Stimulated activated CD4-positive, alpha-beta T cell treated with anti-CD3 and anti-CD28 coated beads, Interleukin-1b, Interleukin-23, amount 100 ng/mL, for 24 hours (primary cell): ENCODE measurements at regions not wholly inside any gene's neighbourhood (a gene's known extent, or its start where the extent isn't known, plus 50 kb on each side); places are given as distances from the start of the nearest gene placed in this dataset.
"Not testable (repeated sequence)": the region's sequence is repeated elsewhere in the genome, so short reads cannot be mapped to it uniquely, and the experiment has no call there.

Experiments
- DNase-seq, 4 experiments: peaks; one replicate each; pipeline ENCODE4 v3.0.0-alpha.2; 2020; ENCODE audit warnings: low read depth in 4 of 4, low spot score in 1 of 4

DNA sequence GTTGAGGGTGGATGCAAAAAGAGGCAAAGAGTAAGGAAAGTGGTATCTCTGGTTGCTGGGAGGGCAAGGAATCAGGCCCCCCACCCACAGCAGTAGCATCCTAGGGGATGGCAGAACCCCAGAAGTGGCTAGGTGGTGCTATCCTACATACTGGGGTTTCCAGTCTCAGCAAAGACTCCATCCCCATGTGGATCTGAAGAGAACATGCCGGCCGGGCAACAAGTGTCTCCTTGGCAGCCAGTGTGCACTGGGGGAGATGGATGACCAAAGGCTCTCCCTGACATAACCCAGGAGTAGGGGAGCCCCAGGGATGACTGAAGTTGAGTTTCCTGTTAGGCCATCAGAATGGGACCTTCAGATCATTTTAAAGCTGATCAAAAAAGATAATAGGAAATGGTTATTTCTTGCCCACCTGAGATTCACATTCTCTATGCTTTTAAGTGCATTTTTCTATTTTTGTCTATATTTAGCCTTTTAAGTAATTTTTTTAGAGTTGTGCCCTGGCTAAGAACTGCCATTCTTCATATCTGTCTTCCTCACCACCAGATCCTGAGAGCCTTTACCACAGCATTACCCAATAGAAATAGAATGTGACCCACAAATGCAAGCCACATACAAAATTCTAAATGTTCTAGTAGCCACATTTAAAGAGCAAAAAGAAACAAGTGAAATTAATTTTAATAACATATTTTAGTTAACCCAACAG lies 78.7 kb upstream of the SMIM23 start:
- DNase-seq: no peak

DNA sequence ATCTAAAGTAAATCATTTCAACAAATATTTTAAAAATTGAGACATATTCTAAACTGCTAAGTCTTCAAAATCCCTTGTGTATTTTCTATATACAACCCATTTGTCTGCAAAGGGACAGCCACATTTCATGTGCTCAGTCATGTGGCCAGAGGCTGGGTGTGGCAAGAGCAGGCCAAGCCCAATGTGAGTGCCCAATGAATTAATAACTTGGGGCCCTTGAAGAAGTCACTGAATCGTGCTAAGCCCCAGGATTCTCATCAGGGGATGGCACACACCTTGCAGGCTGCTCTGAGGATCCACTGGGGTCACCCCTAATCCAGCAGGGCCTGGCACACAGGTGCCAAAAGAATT lies 78.2 kb upstream of the SMIM23 start:
- no peak for DNase-seq

DNA sequence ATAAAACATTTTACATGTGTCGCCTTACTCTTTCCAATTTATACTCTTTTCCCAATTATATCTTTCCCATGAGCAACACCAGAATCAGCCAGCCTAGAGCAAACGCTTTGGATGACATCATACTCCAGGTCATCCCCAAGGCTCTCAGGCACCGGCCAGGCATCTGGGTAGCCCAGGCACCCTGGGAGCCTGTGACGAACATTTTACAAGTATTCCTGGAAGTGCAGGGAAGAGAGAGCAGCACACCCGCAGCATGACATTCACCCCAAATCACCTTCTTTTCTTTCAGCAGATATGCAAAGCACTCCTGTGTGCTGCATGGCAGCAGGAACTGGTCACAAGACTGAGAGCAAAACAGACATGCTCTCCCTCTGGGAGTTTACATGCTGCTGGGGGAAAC lies 75.7 kb upstream of the SMIM23 start:
- DNase-seq: no peak

DNA sequence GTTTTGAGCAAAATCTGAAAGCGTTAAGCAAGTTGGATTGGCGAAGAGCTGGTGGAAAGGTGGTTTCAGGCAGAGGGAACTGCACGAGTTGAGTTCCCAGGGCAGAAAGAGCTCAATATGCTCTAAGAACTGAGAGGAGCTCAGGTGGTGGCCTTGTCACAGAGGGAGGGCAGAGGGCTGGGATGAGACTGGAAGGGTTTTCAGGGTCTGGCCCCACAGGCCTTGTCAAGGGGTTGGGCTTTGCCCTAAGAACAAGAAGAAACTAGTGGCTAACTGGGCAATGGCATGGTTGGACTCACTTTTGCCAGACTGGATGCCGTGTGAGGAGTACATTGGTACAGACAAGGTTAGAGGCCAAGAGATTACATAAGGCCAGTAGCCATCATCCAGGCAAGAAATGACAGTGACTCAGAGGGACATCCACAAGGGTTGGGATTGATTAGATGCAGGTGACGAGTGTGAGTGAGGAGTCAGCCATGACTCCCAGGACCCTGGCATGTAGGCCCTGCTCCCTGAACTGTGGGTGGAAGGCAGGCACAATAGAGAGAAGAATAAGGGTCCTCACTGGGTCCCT lies 75.1 kb upstream of the SMIM23 start:
- DNase-seq: no peak

DNA sequence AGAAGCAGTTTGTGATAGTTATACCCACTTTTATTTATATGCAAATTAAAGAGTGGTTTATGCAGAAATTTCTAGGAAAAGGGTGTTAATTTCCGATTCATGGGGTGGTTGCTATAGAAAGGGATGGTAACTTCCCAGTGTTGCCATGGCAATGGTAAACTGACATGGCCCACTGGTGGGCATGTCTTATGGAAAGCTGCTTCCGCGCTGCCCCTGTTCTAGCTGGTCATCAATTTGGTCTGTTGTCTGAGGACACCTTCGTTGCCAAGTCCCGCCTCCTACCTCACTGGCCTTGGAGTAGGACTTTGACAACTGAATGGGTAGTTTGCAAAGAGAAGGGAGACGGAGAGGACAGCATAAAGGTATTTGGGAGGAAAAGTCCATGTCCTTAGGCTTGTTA lies 74.0 kb upstream of the SMIM23 start:
- DNase-seq: no peak

DNA sequence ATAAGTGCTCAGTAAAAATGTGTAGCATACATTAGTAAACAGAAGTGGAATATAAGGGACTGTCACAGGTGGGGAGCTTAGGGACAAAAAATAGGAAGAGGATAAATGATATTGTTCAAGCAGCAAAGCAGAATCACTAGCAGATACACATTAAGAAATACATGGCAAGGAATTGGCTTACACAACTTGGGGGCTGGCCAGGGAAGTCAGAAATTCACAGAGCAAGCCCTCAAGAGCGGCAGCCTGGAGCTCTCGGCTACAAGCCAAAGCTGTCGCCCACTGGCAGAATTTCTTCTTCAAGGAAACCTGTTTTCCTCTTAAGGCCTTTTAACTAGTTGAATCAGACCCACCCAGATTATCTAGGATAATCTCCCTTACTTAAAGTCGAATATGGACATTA lies 73.0 kb upstream of the SMIM23 start:
- DNase-seq: no peak

DNA sequence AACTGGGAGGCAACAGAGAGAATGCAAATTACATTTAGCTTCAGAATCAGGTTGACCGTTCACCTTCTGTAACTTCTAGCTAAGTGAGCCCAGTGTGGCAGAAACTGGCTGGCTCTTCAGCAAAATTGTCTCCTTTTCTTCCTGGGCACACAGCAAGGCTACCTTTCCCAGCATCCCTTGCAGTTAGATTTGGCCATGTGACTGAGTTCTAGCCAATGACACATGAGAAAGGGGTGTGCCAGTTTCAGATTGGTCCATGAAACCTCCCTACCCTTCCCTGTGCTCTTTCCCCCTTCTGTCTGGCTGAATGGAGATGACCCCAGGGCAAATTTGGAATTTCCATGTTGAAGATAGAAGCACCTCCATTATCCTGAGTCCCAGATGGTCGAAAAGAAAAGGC lies 72.5 kb upstream of the SMIM23 start:
- DNase-seq: no peak

DNA sequence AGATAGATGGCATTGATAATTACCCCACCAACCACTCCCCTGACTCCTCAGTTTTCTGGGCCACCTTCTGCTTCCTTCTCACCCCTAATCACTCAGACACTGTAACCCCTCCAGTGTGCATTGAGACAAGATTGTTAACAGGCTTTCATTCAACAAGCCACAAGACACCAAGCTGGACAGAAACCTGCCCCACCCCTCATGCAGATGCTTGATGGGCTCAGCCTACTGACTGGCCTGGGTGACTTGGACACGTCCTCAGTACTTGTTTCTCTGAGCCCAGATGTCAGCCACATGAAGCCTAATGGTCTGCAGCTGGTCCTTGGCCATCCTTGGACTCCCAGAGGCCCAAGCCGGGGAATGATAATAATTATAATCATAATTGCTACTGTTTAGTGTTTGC lies 71.4 kb upstream of the SMIM23 start:
- no peak for DNase-seq

DNA sequence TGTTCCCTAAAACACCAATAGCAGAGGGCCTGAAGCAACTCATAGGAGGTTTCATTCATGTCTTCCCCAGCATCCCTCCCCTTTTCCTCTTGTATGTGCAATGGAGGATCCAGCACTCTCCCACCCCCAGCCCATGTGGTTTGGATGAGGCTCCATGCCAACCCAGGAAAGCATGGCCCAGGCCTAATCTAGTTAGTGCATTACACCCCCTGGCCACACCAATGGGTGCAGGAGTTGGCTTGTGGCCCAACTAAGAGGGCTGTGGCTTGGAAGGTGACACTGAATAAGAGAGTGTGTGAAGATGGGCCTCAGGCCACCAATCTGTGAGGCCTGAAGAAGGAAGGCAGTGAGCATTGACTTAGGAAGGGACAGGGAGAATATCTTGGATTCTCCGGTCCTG lies 70.8 kb upstream of the SMIM23 start:
- DNase-seq: no peak

DNA sequence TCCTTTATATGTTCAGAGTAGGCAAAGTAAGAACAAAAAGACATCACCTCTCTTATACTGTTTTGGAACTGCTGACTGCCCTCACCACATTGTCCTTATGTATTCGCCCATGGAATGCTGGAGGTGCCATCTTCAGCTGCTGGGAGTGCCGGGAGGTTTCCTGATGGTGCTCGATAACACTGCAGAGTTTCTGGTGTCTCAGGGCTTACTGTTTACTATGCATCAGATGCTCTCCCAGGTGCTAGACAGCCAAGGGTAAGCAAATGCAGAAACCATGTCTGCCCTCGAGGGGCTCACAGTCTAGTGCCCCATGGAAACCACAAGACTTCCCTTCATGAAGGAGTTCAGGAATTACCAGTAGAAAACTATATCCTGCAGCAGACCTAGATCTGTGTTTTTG lies 70.1 kb upstream of the SMIM23 start:
- no peak for DNase-seq

DNA sequence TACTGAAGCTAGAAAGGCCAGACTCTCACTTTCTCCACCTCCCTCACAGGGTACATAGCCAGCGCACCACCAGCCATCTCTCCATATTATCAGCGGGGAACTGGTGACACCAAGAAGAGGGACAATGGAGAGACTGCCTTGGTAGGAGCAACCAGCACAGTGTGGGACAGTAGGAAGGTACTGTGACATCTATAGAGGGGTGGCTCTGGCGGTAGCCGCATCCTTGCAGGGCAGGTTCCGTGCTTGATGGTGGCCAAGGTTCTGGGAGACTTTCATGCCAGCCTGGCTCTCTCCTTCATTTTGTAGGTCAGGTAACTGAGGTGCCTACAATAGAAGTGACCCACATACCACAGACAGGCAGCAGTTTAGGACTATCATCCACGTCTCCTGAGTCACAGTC lies 65.5 kb upstream of the SMIM23 start:
- no peak for DNase-seq

DNA sequence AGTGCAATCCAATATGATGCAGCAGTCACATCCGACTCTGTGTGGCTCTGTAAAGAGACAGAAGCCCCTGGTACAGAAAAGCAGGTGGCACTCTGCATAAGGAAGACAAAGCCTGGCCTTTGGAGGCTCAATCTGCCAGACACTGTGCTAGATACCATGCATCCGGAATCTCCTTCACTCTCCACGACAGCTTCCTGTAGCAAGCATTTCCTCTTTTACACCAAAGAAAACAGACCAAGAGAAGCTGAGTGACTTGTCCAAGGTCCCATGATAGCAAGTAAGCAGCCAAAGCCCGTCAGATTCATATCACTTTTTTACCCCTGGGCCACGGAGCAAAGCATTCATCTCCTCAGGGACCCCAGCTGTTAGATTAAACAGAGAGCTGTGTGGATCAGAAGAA lies 64.2 kb upstream of the SMIM23 start:
- no peak for DNase-seq

DNA sequence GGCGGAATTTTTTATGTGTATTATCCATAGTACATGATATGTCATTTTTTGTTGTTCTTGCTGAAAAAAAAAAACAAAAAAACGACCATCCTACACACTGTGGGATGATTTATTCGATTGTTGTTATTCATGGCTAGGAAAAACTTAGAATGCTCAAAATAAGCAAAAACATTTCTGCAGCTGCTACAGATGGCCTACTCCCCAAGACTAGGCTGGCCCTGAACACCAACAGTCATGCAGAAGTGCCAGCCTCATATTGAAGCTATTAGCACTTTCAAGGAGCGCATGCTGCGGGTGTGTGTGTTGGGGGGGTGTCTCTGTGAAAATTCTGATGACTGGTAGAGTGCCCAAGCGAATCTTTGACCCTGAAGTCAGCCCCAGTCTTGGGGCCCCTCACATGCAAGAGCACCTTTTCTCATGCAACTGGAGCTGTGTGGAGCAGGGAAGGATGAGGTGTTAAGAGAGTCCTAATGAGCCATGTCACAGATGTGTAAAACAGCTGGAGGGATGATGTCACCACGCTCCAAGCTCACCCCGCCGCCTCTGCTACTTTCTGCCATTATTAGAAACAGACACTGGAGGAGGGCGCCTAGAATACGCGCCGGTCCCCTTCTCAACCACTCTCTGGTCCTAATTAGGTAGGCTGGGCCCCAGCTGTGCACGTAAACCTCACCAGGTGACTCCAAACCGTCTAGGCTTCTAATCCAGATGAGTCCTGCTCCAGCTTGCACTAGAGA lies 61.0 kb upstream of the SMIM23 start:
- no peak for DNase-seq

DNA sequence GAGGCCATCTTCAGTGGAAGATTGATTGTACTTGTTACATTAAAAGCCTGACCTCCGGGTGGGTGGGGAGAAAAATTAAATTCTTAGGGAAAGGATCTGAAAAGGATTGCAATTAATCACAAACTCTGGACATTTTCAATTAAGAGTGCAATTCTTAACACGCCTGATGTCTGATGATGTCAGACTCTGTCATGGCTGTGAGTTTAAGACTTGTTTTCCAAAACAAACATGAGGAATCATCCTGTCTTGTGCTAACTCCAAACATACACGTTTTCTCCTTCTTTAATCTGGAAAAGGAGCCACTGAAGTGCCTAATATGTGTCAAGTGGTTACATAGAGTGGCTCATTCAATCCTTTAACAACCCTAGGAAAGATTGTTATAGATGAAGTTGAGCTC lies 60.4 kb upstream of the SMIM23 start:
- no peak for DNase-seq

DNA sequence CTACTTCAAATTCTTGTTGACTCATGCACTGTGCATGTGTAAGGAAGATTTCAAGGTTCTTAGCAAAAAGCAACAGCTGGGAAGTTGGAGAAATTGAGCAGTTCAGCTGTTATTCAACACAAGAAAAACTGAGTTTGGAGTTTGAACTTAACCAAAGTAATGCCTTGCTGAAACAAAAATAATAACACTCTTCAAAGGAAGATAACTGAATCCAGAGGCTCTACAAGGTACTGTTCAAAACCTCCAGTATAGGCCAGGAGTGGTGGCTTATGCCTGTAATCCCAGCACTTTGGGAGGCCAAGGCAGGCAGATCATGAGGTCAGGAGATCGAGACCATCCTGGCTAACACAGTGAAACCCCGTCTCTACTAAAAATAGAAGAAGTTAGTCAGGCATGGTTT lies 58.8 kb upstream of the SMIM23 start:
- not testable (repeated sequence) for DNase-seq

DNA sequence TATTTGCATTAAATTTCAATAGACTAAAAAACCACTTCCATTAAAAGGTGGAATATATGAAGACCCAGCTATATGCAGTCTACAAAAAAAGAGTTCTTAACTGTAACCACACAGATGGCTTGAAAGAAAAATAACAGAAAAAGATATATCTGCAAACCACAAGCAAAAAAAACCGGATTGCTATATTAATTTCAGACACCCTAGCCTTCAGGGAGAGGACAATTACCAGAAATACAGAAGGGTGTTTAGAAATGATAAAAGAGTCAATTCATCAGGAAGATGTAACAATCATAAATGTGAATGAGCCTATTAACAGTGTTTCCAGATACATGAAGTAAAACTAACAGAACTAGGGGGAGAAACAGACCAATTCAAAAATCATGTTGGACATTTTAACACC lies 56.9 kb upstream of the SMIM23 start:
- DNase-seq: no peak
